Activated CD4-positive, alpha-beta T cell treated with anti-CD3 and anti-CD28 coated beads, Interleukin-2, Interleukin-4, amounts not matched to agents 100 ng/mL and 50 ng/mL, durations not matched to agents 16 hours and 8 hours (primary cell): ENCODE measurements at regions not wholly inside any gene's neighbourhood (a gene's known extent, or its start where the extent isn't known, plus 50 kb on each side); places are given as distances from the start of the nearest gene placed in this dataset.
"Not testable (repeated sequence)": the region's sequence is repeated elsewhere in the genome, so short reads cannot be mapped to it uniquely, and the experiment has no call there.

Experiments
- DNase-seq: peaks from one replicate; pipeline ENCODE4 v3.0.0-alpha.2; 2020; ENCODE audit warnings: low spot score

GRCh38 chr13:40363653-40364052 lies 302.8 kb downstream of the FOXO1 start:
- DNase-seq, result no peak

- no peak for DNase-seq
Observed at GRCh38 chr13:40366119-40366518, 300.3 kb downstream of the FOXO1 start.

GRCh38 chr13:40368127-40368891 lies 298.1 kb downstream of the FOXO1 start:
- no peak for DNase-seq

- no peak for DNase-seq
Observed at GRCh38 chr13:40370661-40371060, 295.8 kb downstream of the FOXO1 start.

DNA sequence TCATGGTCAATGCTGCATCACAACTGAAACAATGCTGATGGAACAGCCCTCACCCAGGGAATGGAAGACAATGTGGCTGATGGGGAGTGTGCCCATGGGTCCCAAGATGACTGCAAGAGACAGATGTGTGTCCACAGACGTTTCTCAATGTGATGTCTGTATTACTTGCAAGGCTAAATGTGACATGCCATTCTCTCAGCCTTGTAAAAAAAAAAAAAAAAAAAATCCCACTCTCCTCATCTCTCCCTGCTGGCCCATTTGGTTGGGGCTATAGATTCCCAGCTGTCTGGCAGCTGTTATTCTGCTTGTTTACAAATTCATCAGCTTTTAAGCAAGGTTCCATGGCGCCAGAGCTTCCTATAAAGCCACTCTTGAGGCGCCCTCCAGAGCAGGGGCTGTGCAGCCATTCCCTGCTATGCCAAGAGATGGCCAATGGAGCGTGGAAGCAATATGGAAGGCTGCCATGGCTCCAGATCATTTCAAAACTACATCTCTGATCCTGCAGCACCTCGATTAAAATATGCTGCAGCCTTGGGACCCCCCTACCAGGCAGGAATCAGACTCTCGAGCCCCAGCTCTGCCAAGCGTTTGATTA lies 294.8 kb downstream of the FOXO1 start:
- no peak for DNase-seq

DNA sequence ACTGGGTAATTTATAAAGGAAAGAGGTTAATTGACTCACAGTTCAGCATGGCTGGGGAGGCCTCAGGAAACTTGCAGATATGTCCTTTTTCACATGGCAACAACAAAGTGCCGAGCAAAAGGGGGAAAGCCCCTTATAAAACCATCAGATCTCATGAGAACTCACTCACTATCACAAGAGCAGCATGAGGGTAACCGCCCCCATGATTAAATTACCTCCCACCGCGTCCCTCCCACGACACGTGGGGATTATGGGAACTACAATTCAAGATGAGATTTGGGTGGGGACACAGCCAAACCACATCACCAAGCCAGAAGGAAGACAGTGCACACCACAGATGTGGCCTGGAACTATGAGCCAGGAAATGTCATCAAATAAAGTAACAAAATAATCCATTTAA lies 292.8 kb downstream of the FOXO1 start:
- DNase-seq, result not testable (repeated sequence)

DNA sequence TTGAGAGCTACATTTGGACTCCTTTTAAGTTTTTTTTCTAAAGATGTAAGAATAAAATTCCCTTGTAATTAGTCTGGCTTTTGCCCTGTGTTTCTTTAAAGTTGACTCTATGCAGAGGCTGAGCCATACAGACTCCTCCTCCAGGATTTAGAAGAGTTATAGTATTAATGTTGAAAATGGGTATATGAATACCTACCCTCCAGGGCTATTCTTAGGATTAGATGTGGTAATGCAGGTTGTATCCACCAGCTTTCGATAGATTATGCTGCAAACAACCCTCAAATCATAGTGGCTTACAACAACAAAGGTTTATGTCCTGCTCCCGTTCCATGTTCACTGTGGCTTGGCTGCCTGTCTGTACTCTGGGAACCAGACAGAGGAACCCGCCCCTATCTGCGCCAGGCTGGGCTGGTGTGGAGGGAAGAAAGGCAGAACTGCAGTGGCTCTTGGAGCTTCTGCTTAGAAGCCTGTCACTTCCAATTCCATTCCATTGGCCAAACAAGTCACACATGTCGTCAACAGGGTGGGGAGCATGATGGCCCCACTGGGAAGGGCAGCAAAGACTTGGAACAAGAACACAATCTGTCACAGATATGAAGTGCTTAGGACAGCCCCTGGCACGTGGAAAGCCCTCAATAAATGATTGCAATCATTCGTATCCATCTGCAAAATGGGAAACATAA lies 290.8 kb downstream of the FOXO1 start:
- DNase-seq, result no peak

DNA sequence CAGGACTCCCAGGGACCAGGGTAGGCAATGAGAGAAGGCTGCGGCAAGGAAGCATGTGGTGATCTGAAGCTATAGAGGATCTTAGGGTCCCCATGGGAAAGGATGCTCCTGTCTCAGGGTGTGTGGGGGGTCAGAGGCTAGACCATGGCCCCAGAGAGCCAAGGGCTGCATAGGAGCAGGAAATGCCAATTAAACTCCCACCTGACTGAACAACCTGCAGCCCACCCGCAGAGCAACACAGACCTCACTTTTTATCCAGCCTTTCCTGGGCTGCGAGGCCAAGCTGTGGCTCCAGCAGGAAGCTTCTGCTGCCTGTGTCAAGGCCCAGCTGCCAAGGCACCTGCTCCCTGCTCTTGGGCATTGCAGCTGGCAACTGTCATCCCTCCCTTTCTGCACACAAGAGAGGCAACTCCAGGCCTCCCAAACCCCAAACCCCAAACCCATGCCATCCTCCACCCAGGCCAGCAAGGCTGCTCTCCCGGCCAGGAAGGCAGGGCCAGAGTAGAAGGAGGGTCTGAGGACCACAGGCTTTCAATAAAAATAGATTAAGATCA lies 290.1 kb downstream of the FOXO1 start:
- no peak for DNase-seq

DNA sequence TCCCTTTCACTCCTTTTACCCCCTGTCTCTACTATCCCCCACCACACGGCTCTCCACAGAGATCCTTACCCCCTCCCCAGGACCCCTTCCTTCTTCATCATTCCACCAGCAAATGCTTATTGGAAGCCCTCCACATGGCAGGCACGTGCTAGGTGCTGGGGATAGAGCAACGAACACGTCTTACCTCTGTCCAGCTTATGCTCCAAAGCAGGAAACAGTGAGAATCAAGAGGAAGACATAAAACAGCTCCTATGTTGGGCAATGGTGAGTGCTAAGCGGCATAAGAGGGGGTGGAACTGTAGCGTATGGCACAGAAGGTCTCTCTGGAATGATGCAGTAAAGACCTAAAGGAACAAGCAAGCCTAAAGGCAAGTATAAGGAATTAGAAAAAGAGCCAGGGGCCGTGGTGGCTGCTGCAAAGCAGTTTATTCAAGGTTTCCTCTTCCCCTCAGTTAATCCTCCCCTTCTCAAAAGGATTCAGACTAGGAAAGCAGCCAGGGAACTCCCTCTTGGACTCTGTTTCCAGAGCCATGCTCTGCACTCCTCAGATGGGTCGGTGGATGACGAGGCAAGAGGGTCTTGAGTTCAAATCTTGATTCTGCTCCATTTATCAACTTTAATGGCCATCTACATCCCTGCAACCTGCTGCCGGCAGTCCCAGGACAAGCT lies 289.4 kb downstream of the FOXO1 start:
- no peak for DNase-seq

- DNase-seq, result no peak
Observed at GRCh38 chr13:40377783-40378182, 288.7 kb downstream of the FOXO1 start.

GRCh38 chr13:40379196-40379595 lies 287.2 kb downstream of the FOXO1 start:
- DNase-seq, result no peak

GRCh38 chr13:40379794-40380578 lies 286.5 kb downstream of the FOXO1 start:
- DNase-seq, result no peak

DNA sequence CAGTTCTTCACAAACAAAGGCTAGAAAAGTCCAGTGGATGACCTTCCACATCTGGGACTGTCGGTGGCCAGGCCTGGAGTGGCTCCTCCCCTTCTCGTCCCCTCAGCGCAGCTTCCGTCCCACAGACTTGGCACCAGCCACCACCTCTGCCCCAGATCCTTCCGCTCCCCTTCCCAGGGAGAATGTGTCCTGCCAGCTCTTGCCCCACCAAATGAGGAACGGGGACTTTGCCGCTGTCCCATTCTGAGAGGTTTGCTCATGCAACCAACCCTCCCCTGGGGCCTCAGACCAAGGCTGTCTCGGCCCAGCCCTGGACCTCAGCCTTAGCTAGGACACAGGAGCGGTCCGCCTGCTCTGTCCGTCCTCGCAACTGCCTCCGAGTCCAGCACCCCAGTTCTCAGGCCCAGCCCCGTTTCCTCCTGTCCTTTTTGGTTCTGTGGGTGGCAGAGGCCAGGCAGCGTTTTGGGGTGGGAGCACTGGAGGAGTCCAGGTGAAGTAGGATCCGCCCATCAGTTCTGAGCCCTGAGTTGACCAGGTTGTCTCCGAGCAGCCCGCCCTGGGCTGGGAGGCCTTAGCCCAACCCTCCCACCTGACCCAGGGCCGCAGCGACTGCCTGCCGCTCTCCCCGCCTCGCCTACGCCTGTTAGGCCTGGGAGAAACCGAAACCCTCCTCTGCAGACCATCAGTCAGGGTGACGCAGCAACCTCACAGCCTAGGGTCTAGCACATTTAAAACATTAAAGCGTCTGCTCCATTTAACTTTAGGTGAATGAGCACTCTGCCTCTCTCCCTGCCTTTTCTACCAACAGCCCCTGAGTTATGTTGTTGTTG lies 284.3 kb downstream of the FOXO1 start:
- DNase-seq, result no peak

DNA sequence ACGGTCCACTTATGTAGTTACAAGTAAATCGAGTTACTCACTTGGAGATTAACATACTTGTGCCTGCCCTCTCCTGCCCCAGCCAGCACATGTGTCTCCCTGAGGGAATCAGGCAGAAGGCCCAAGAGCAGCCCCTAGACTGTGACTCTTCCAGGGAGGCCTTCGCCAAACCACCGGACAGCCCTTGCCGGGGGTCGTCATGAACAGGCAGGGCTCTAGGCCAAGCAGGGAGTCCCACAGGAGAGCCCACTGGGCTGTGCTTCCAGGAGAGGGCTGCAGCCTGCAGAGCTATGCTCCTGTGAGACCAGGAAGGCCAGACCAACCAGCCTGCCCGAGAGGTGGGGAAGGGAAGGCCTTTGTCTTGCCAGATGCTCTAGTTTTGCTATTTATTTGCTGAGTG lies 283.3 kb downstream of the FOXO1 start:
- DNase-seq, result no peak

GRCh38 chr13:40383885-40384284 lies 282.6 kb downstream of the FOXO1 start:
- no peak for DNase-seq

- no peak for DNase-seq
Observed at GRCh38 chr13:40384976-40385857, 281.2 kb downstream of the FOXO1 start.

GRCh38 chr13:40385858-40386180 lies 280.6 kb downstream of the FOXO1 start:
- no peak for DNase-seq

GRCh38 chr13:40386586-40386985 lies 279.9 kb downstream of the FOXO1 start:
- no peak for DNase-seq

DNA sequence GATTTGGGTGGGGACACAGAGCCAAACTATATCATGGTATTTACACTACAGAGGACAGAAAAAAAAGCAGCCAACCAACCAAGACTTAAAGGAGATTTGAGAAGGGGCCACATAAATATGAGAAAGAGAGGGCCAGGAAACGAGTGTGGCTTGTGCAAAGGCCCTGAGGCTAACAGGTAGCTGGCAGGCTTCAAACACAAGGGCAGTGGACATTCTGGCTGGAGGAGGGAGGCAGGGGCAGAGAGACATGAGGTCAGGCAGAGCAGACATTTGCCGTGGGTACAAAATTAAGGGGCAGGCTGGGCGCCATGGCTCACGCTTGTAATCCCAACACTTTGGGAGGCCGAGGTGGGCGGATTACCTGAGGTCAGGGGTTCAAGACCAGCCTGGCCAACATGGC lies 278.7 kb downstream of the FOXO1 start:
- DNase-seq, result no peak

DNA sequence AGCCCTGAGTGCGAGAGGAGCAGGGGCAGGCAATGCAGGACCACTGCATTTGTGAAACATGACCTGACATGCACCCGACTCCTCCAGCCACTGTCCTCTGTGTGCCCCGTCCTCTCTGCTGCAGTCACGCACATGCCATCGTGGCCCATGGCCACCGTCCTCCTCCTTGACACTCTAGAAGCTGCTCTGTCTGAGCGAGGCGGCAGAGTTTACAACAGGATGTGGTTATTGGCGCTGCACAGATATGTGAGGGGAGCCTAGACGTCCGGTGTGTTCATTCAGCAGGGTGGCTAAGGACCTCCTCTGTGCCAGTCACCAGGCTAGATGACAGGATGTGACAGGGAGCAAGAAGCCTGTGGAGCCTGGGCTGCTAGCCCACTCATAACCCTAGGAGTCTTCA lies 277.8 kb downstream of the FOXO1 start:
- peak; percentile 94 for DNase-seq
